A549 (cell line): ENCODE measurements at regions not wholly inside any gene's neighbourhood (a gene's known extent, or its start where the extent isn't known, plus 50 kb on each side); places are given as distances from the start of the nearest gene placed in this dataset.

Experiments used
- ATAC-seq, 2 experiments: fragments of 200-7000 bp in 1 of 2; fragments of >200 bp in 1 of 2; cut with Nextera tagmentation in 1 of 2; cut with Tn5 transposase in 1 of 2; 3 replicates each; pipeline versions ENCODE4 v1.8.0 to v1.9.1; 2018 to 2020; ENCODE audit warnings: mild to moderate bottlenecking in 1 of 2, moderate library complexity in 1 of 2
- CTCF ChIA-PET: fragments of 300-600 bp; sonication (Branson Sonifier 250); formaldehyde crosslinking; extraction: SDS; loops from one replicate; lab custom pipeline; 2021; ENCODE audit warnings: antibody characterized with exemption, inconsistent platforms; lab: Yijun Ruan, JAX
- POLR2A ChIA-PET: fragments of 350-600 bp; formaldehyde crosslinking; extraction: SDS; loops from one replicate; lab custom pipeline; 2021; ENCODE audit warnings: antibody characterized with exemption, inconsistent platforms; lab: Yijun Ruan, JAX
- DNase-seq, 2 experiments: peaks; one replicate each; pipeline versions ENCODE4 v3.0.0 to v3.0.0-alpha.2; 2011 to 2016; ENCODE audit warnings: low read depth in 1 of 2, low spot score in 1 of 2
- FAIRE-seq: peaks from 2 replicates; lab custom pipeline; 2011; peaks lifted over from hg19 to GRCh38; lab: Jason Lieb, UNC
- H3K27ac ChIP-seq, 2 experiments: fragments of >200 bp; sonication (Bioruptor Twin); formaldehyde crosslinking; 3 replicates each; pipeline ENCODE4 v1.5.1; 2016 to 2017
- H3K4me1 ChIP-seq: fragments of >200 bp; sonication (Bioruptor Twin); formaldehyde crosslinking; 3 replicates; pipeline ENCODE4 v1.6.1; 2016
- H3K4me2 ChIP-seq: fragments of >200 bp; sonication (Bioruptor Twin); formaldehyde crosslinking; 3 replicates; pipeline ENCODE4 v1.6.1; 2016
- H3K4me3 ChIP-seq: fragments of >200 bp; sonication (Bioruptor Twin); formaldehyde crosslinking; 3 replicates; pipeline ENCODE4 v1.5.1; 2016
- H3K9me3 ChIP-seq: fragments of >200 bp; sonication (Bioruptor Twin); formaldehyde crosslinking; 3 replicates; pipeline ENCODE4 v1.6.1; 2016
- BHLHE40 ChIP-seq: IDR thresholded peaks from 2 replicates; pipeline ENCODE4 v1.6.1; 2012; ENCODE audit warnings: low read depth, low read length, inconsistent platforms
- CBX2 ChIP-seq: fragments of 200-600 bp; sonication (generic); IDR thresholded peaks from 2 replicates; pipeline ENCODE4 v1.6.1; 2016; ENCODE audit warnings: low read depth, mild to moderate bottlenecking, borderline replicate concordance
- CBX8 ChIP-seq: fragments of 200-600 bp; sonication (generic); IDR thresholded peaks from 2 replicates; pipeline ENCODE4 v1.6.1; 2016
- CEBPB ChIP-seq, 2 experiments: fragments of >200 bp in 1 of 2; sonication (Bioruptor Twin) in 1 of 2; formaldehyde crosslinking in 1 of 2; IDR thresholded peaks; 2 replicates each; pipeline ENCODE4 v1.6.1; 2012 to 2016
- CHD4 ChIP-seq: fragments of 200-600 bp; sonication (generic); IDR thresholded peaks from 2 replicates; pipeline ENCODE4 v1.6.1; 2016; ENCODE audit warnings: antibody characterized with exemption, mild to moderate bottlenecking, borderline replicate concordance
- CTCF ChIP-seq: fragments of >200 bp; sonication (Bioruptor Twin); formaldehyde crosslinking; IDR thresholded peaks from 3 replicates; pipeline ENCODE4 v1.5.1; 2016
- ELK1 ChIP-seq: fragments of 150-350 bp; IDR thresholded peaks from 2 replicates; pipeline ENCODE4 v1.6.1; 2014; ENCODE audit warnings: low read depth, mild to moderate bottlenecking, low read length
- EP300 ChIP-seq, 2 experiments: fragments of >200 bp; sonication (Bioruptor Twin); formaldehyde crosslinking; IDR thresholded peaks; 2 replicates in 1 of 2; 3 replicates in 1 of 2; pipeline ENCODE4 v1.6.1; 2016 to 2017
- FOSB ChIP-seq: fragments of 250-450 bp; sonication (Bioruptor Pico); IDR thresholded peaks from 2 replicates; pipeline ENCODE4 v1.5.0; 2020; ENCODE audit warnings: mild to moderate bottlenecking, moderate library complexity
- FOSL2 ChIP-seq, 2 experiments: fragments of 450-650 bp in 1 of 2; fragments of >200 bp in 1 of 2; sonication (Bioruptor Twin) in 1 of 2; formaldehyde crosslinking; IDR thresholded peaks; 2 replicates each; pipeline versions ENCODE4 v1.5.0 to v1.6.1; 2016 to 2020; ENCODE audit warnings: mild to moderate bottlenecking in 1 of 2, moderate library complexity in 1 of 2
- HDAC2 ChIP-seq: fragments of 200-600 bp; sonication (generic); IDR thresholded peaks from 2 replicates; pipeline ENCODE4 v1.6.1; 2016
- HEYL ChIP-seq: fragments of 250-450 bp; sonication (Bioruptor Pico); IDR thresholded peaks from 2 replicates; pipeline ENCODE4 v1.8.0; 2021; ENCODE audit warnings: mild to moderate bottlenecking, moderate library complexity
- HOXA7 ChIP-seq: fragments of 250-450 bp; sonication (Bioruptor Pico); IDR thresholded peaks from 2 replicates; pipeline ENCODE4 v1.5.0; 2020; ENCODE audit warnings: mild to moderate bottlenecking, moderate library complexity
- HOXB13 ChIP-seq: fragments of 250-450 bp; sonication (Bioruptor Pico); IDR thresholded peaks from 2 replicates; pipeline ENCODE4 v1.5.0; 2020; ENCODE audit warnings: low read depth, mild to moderate bottlenecking, moderate library complexity
- HOXB5 ChIP-seq: fragments of 250-450 bp; sonication (Bioruptor Pico); IDR thresholded peaks from 2 replicates; pipeline ENCODE4 v1.5.0; 2020; ENCODE audit warnings: mild to moderate bottlenecking, moderate library complexity
- JUN ChIP-seq, 2 experiments: fragments of >200 bp; sonication (Bioruptor Twin); formaldehyde crosslinking; IDR thresholded peaks; 2 replicates in 1 of 2; 3 replicates in 1 of 2; pipeline ENCODE4 v1.6.1; 2016 to 2017
- KDM1A ChIP-seq: fragments of 200-600 bp; sonication (generic); IDR thresholded peaks from 2 replicates; pipeline ENCODE4 v1.6.1; 2016; ENCODE audit warnings: low read depth, mild to moderate bottlenecking
- KDM5A ChIP-seq: fragments of 200-600 bp; sonication (generic); IDR thresholded peaks from 2 replicates; pipeline ENCODE4 v1.6.1; 2016; ENCODE audit warnings: antibody characterized with exemption, mild to moderate bottlenecking
- MAFK ChIP-seq: fragments of 450-650 bp; IDR thresholded peaks from 2 replicates; pipeline ENCODE4 v1.6.1; 2014; ENCODE audit not compliant: partially characterized antibody
- MAZ ChIP-seq: fragments of 150-350 bp; IDR thresholded peaks from 2 replicates; pipeline ENCODE4 v1.6.1; 2014; ENCODE audit warnings: antibody characterized with exemption, low read depth, low read length, borderline replicate concordance
- NPAS2 ChIP-seq: fragments of 250-450 bp; sonication (Bioruptor Pico); IDR thresholded peaks from 2 replicates; pipeline ENCODE4 v1.8.0; 2022; ENCODE audit warnings: mild to moderate bottlenecking, moderate library complexity, borderline replicate concordance
- NR3C1 ChIP-seq: fragments of >200 bp; sonication (Bioruptor Twin); formaldehyde crosslinking; IDR thresholded peaks from 3 replicates; pipeline ENCODE4 v1.6.1; 2017
- POLR2AphosphoS2 ChIP-seq: conservative IDR thresholded peaks from 2 replicates; pipeline ENCODE4 v1.6.1; 2012; ENCODE audit warnings: low read length, improper control_type of control experiment, inconsistent platforms
- RARB ChIP-seq: fragments of 250-450 bp; sonication (Bioruptor Pico); IDR thresholded peaks from 2 replicates; pipeline ENCODE4 v1.8.0; 2021; ENCODE audit warnings: mild to moderate bottlenecking, moderate library complexity
- REST ChIP-seq: fragments of 200-600 bp; sonication (generic); IDR thresholded peaks from 2 replicates; pipeline ENCODE4 v1.6.1; 2016; ENCODE audit warnings: antibody characterized with exemption, mild to moderate bottlenecking, moderate library complexity
- RFX5 ChIP-seq: fragments of 450-650 bp; IDR thresholded peaks from 2 replicates; pipeline ENCODE4 v1.7.1; 2014; ENCODE audit warnings: antibody characterized with exemption, mild to moderate bottlenecking, moderate library complexity
- SMC3 ChIP-seq: fragments of >200 bp; sonication (Bioruptor Twin); formaldehyde crosslinking; IDR thresholded peaks from 3 replicates; pipeline ENCODE4 v1.6.1; 2018; ENCODE audit warnings: inconsistent platforms
- TP53 ChIP-seq: fragments of 250-450 bp; sonication (Bioruptor Pico); IDR thresholded peaks from 2 replicates; pipeline ENCODE4 v1.5.0; 2021; ENCODE audit warnings: mild to moderate bottlenecking, moderate library complexity
- USF2 ChIP-seq: fragments of 450-650 bp; IDR thresholded peaks from 2 replicates; pipeline ENCODE4 v1.6.1; 2014; ENCODE audit warnings: antibody characterized with exemption
- ZFP36 ChIP-seq: fragments of 450-650 bp; IDR thresholded peaks from 2 replicates; pipeline ENCODE4 v1.6.1; 2014; ENCODE audit warnings: borderline replicate concordance; ENCODE audit not compliant: partially characterized antibody
- ZSCAN20 ChIP-seq: fragments of 250-450 bp; sonication (Bioruptor Pico); IDR thresholded peaks from 2 replicates; pipeline ENCODE4 v1.8.0; 2022; ENCODE audit warnings: mild to moderate bottlenecking, moderate library complexity
- WGBS: methylation state at CpG from one replicate; pipeline ENCODE4 v1.1.6; 2017; ENCODE audit errors: missing lambda C conversion rate; 5-methylcytosine and 5-hydroxymethylcytosine counted together

- 22% methylated on average over 9 of the region's 10 CpGs for WGBS
- Histone ChIP-seq H3K9me3 (no peaks in the 10 kb centered on the region), H3K4me1 (no peaks in the 10 kb centered on the region), H3K4me3 (no peak overlapping the region), H3K4me2 (no peak overlapping the region), H3K27ac (no peak overlapping the region)
- POLR2A ChIA-PET = no interaction called here
- FAIRE-seq = no peak
- no peak for TF ChIP-seq HOXB13 (CRISPR knock-in tag)
- no peak for TF ChIP-seq FOSL2 (IDR thresholded peaks at IDR 0.05)
- TF ChIP-seq FOSL2 (CRISPR knock-in tag; IDR thresholded peaks at IDR 0.05) = no peak
- TF ChIP-seq EP300 (IDR thresholded peaks at IDR 0.05) = no peak
- TF ChIP-seq USF2 = no peak
- TF ChIP-seq POLR2AphosphoS2 = no peak
- TF ChIP-seq BHLHE40 = no peak
- TF ChIP-seq CHD4 = no peak
- no peak for TF ChIP-seq JUN (IDR thresholded peaks at IDR 0.05)
- TF ChIP-seq NPAS2 (CRISPR knock-in tag) = no peak
- no peak for TF ChIP-seq FOSB (CRISPR knock-in tag)
- no peak for TF ChIP-seq NR3C1
- no peak for TF ChIP-seq KDM1A
- TF ChIP-seq HEYL = no peak
- no peak for TF ChIP-seq RARB
- TF ChIP-seq HOXB5 (CRISPR knock-in tag) = no peak
- no peak for TF ChIP-seq ZSCAN20 (CRISPR knock-in tag)
- TF ChIP-seq, all 56 proteins: peak for 0
- DNase-seq (no peak), ATAC-seq (no peak)
- CTCF ChIA-PET = no interaction called here
Observed at GRCh38 chr7:50212016-50212325, 92.5 kb upstream of the IKZF1 start.

GRCh38 chr7:50211130-50212015, 93.1 kb upstream of the IKZF1 start:
- no peak overlapping the region for H3K4me2 ChIP-seq
- FAIRE-seq (no peak), DNase-seq (no peak), ATAC-seq (no peak)
- ChIA-PET POLR2A (no interaction called here), CTCF (no interaction called here)
- no peak overlapping the region for H3K27ac ChIP-seq
- H3K9me3 ChIP-seq = no peaks in the 10 kb centered on the region
- 5% methylated on average over 4 of the region's 9 CpGs for WGBS
- no peaks in the 10 kb centered on the region for H3K4me1 ChIP-seq
- TF ChIP-seq CBX2 (no peak), RARB (no peak), CHD4 (no peak), CEBPB (IDR thresholded peaks at IDR 0.05) (no peak), HOXA7 (CRISPR knock-in tag) (no peak), CTCF (no peak), FOSL2 (IDR thresholded peaks at IDR 0.05) (no peak), FOSL2 (CRISPR knock-in tag; IDR thresholded peaks at IDR 0.05) (no peak), ELK1 (no peak), MAFK (no peak), KDM5A (no peak), FOSB (CRISPR knock-in tag) (no peak), CBX8 (no peak), ZFP36 (no peak), TP53 (CRISPR knock-in tag) (no peak), MAZ (no peak), HDAC2 (no peak), BHLHE40 (no peak), SMC3 (no peak), RFX5 (no peak), REST (no peak)
- H3K4me3 ChIP-seq = no peak overlapping the region
